ENCODE measurements at regions not wholly inside any gene's neighbourhood (a gene's known extent, or its start where the extent isn't known, plus 50 kb on each side); places are given as distances from the start of the nearest gene placed in this dataset.

DNA sequence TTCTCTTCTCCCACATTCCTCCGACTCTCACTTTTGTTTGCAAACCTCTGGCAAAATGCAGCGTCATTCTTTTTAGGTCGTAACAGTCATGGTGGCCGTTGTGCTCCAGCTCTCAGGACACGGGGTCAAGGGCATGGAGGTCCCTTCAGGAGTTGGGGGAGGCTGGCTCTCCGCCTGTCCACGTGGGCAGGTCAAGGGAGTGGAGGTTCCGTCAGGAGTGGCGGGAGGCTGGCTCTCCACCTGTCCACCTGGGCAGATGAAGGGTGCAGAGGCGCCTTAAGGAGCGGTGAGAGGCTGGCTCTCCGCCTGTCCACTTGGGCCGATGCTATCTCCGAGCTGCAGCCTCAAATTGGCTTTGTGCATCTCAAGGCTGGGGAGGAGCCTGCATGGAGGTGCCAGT is 98.0 kb downstream of the ERMARD start:
- H3K4me1 ChIP-seq: peaks cover 19 to 80% (median 61%) of the 10 kb centered on the region in 10 experiments
- H4K20me1 ChIP-seq: no peaks in the 10 kb centered on the region
- no peaks in the 10 kb centered on the region for H3K36me3 ChIP-seq
- no peak overlapping the region for H3K4me3 ChIP-seq
- H3K9me3 ChIP-seq (replicated peaks in 1 of 11): peaks cover 0 to 5% (median 0%) of the 10 kb centered on the region in 11 experiments; a peak in 2 of 22 replicates
- H3K27me3 ChIP-seq: peaks cover 0 to 11% (median 0%) of the 10 kb centered on the region in 11 experiments; a peak in 2 of 22 replicates
- no peak overlapping the region for H3K27ac ChIP-seq
- H3K4me2 ChIP-seq: peak overlapping the region in 7 of 11 experiments; percentile 13 to 95 (median 76); a peak in 10 of 22 replicates
- no peak overlapping the region for H3K9ac ChIP-seq
- TF ChIP-seq Cebpa-rat (IDR thresholded peaks at IDR 0.05): no peak

GRCh38 chr6:169848946-169849345 is 97.5 kb downstream of the ERMARD start:
- Histone ChIP-seq H3K4me3 (no peak overlapping the region), H3K9ac (no peak overlapping the region), H3K27me3 (peaks cover 0 to 11% (median 0%) of the 10 kb centered on the region in 11 experiments; a peak in 2 of 22 replicates), H3K4me2 (peak overlapping the region in 3 of 11 experiments; percentile 40 to 95 (median 56); a peak in 2 of 22 replicates), H4K20me1 (no peaks in the 10 kb centered on the region), H3K4me1 (peaks cover 19 to 76% (median 57%) of the 10 kb centered on the region in 10 experiments), H3K27ac (no peak overlapping the region), H3K36me3 (no peaks in the 10 kb centered on the region), H3K9me3 (replicated peaks in 1 of 11) (peaks cover 0 to 5% (median 0%) of the 10 kb centered on the region in 11 experiments; a peak in 2 of 22 replicates)
- no peak for TF ChIP-seq Cebpa-rat (IDR thresholded peaks at IDR 0.05)

GRCh38 chr6:169847901-169848311 is 96.5 kb downstream of the ERMARD start:
- no peak for TF ChIP-seq Cebpa-rat (IDR thresholded peaks at IDR 0.05)
- Histone ChIP-seq H3K9ac (no peak overlapping the region), H4K20me1 (no peaks in the 10 kb centered on the region; a peak in 1 of 22 replicates), H3K36me3 (no peaks in the 10 kb centered on the region), H3K4me3 (no peak overlapping the region), H3K9me3 (replicated peaks in 1 of 11) (peaks cover 0 to 5% (median 0%) of the 10 kb centered on the region in 11 experiments; a peak in 2 of 22 replicates), H3K4me1 (peaks cover 18 to 65% (median 47%) of the 10 kb centered on the region in 10 experiments), H3K4me2 (peak overlapping the region in 9 of 11 experiments; percentile 10 to 95 (median 43); a peak in 15 of 22 replicates), H3K27ac (no peak overlapping the region), H3K27me3 (peaks cover 0 to 11% (median 0%) of the 10 kb centered on the region in 11 experiments; a peak in 2 of 22 replicates)

- TF ChIP-seq Cebpa-rat (IDR thresholded peaks at IDR 0.05): no peak
- Histone ChIP-seq H3K9ac (no peak overlapping the region), H3K4me3 (no peak overlapping the region), H3K4me1 (peaks cover 11 to 59% (median 40%) of the 10 kb centered on the region in 10 experiments), H3K9me3 (replicated peaks in 1 of 11) (peaks cover 0 to 5% (median 0%) of the 10 kb centered on the region in 11 experiments; a peak in 2 of 22 replicates), H3K27me3 (peaks cover 0 to 11% (median 0%) of the 10 kb centered on the region in 11 experiments; a peak in 2 of 22 replicates), H3K4me2 (peak overlapping the region in 7 of 11 experiments; percentile 10 to 95 (median 44); a peak in 9 of 22 replicates), H3K27ac (no peak overlapping the region), H4K20me1 (no peaks in the 10 kb centered on the region; a peak in 1 of 22 replicates), H3K36me3 (no peaks in the 10 kb centered on the region)
Observed at GRCh38 chr6:169847141-169847674, 95.8 kb downstream of the ERMARD start.

- Histone ChIP-seq H3K36me3 (no peaks in the 10 kb centered on the region), H3K9ac (no peak overlapping the region), H3K4me3 (no peak overlapping the region)
Observed at GRCh38 chr6:169846286-169847056, 95.0 kb downstream of the ERMARD start.

GRCh38 chr6:169845426-169846285 is 94.2 kb downstream of the ERMARD start:
- Histone ChIP-seq H3K4me1 (peaks cover 0 to 53% (median 34%) of the 10 kb centered on the region in 10 experiments; a peak in 16 of 20 replicates), H3K9ac (no peak overlapping the region), H3K4me2 (no peak overlapping the region), H3K36me3 (no peaks in the 10 kb centered on the region), H3K4me3 (no peak overlapping the region), H4K20me1 (no peaks in the 10 kb centered on the region; a peak in 1 of 22 replicates), H3K9me3 (replicated peaks in 1 of 11) (peaks cover 0 to 5% (median 0%) of the 10 kb centered on the region in 11 experiments; a peak in 2 of 22 replicates), H3K27me3 (peaks cover 0 to 11% (median 0%) of the 10 kb centered on the region in 11 experiments; a peak in 2 of 22 replicates), H3K27ac (no peak overlapping the region)
- TF ChIP-seq Cebpa-rat (IDR thresholded peaks at IDR 0.05): no peak

More at GRCh38 chr6:169846286-169847056, 95.0 kb downstream of the ERMARD start:
- peaks cover 0 to 5% (median 0%) of the 10 kb centered on the region in 11 experiments; a peak in 2 of 22 replicates for H3K9me3 ChIP-seq (replicated peaks in 1 of 11)
- no peak for TF ChIP-seq Cebpa-rat (IDR thresholded peaks at IDR 0.05)
- H3K4me2 ChIP-seq: peak overlapping the region in 2 of 11 experiments; percentile 40 to 95; a peak in 3 of 22 replicates
- no peaks in the 10 kb centered on the region; a peak in 1 of 22 replicates for H4K20me1 ChIP-seq
- H3K4me1 ChIP-seq: peaks cover 4 to 59% (median 36%) of the 10 kb centered on the region in 10 experiments
- no peak overlapping the region for H3K27ac ChIP-seq
- peaks cover 0 to 11% (median 0%) of the 10 kb centered on the region in 11 experiments; a peak in 2 of 22 replicates for H3K27me3 ChIP-seq

GRCh38 chr6:169844946-169845345 is 93.5 kb downstream of the ERMARD start:
- TF ChIP-seq Cebpa-rat (IDR thresholded peaks at IDR 0.05): no peak
- Histone ChIP-seq H3K36me3 (no peaks in the 10 kb centered on the region), H3K9ac (no peak overlapping the region), H3K4me2 (no peak overlapping the region), H3K9me3 (replicated peaks in 1 of 11) (peaks cover 0 to 5% (median 0%) of the 10 kb centered on the region in 11 experiments; a peak in 2 of 22 replicates), H4K20me1 (no peaks in the 10 kb centered on the region; a peak in 1 of 22 replicates), H3K4me3 (no peak overlapping the region), H3K27me3 (peaks cover 0 to 11% (median 0%) of the 10 kb centered on the region in 11 experiments; a peak in 2 of 22 replicates), H3K27ac (no peak overlapping the region), H3K4me1 (peaks cover 0 to 51% (median 30%) of the 10 kb centered on the region in 10 experiments; a peak in 13 of 20 replicates)

GRCh38 chr6:169843991-169844390 is 92.6 kb downstream of the ERMARD start:
- TF ChIP-seq Cebpa-rat (IDR thresholded peaks at IDR 0.05): no peak
- Histone ChIP-seq H3K4me2 (no peak overlapping the region), H3K36me3 (no peaks in the 10 kb centered on the region), H3K27ac (no peak overlapping the region), H3K9ac (no peak overlapping the region), H4K20me1 (no peaks in the 10 kb centered on the region; a peak in 1 of 22 replicates), H3K4me3 (no peak overlapping the region), H3K9me3 (replicated peaks in 1 of 11) (peaks cover 0 to 5% (median 0%) of the 10 kb centered on the region in 11 experiments; a peak in 2 of 22 replicates), H3K27me3 (peaks cover 0 to 5% (median 0%) of the 10 kb centered on the region in 11 experiments; a peak in 3 of 22 replicates), H3K4me1 (peaks cover 0 to 51% (median 32%) of the 10 kb centered on the region in 10 experiments; a peak in 13 of 20 replicates)
